Activated CD4-positive, alpha-beta T cell treated with anti-CD3 and anti-CD28 coated beads, Interleukin-2, amount 50 U/mL, for 4 hours (primary cell): ENCODE measurements at regions not wholly inside any gene's neighbourhood (a gene's known extent, or its start where the extent isn't known, plus 50 kb on each side); places are given as distances from the start of the nearest gene placed in this dataset.

Source experiments
- DNase-seq, 2 experiments: peaks; one replicate each; pipeline ENCODE4 v3.0.0-alpha.2; 2020

- DNase-seq: no peak
Observed at GRCh38 chr4:176843710-176844109, 51.0 kb upstream of the VEGFC start.

- DNase-seq: no peak
Observed at GRCh38 chr4:176844448-176844847, 51.7 kb upstream of the VEGFC start.

DNA sequence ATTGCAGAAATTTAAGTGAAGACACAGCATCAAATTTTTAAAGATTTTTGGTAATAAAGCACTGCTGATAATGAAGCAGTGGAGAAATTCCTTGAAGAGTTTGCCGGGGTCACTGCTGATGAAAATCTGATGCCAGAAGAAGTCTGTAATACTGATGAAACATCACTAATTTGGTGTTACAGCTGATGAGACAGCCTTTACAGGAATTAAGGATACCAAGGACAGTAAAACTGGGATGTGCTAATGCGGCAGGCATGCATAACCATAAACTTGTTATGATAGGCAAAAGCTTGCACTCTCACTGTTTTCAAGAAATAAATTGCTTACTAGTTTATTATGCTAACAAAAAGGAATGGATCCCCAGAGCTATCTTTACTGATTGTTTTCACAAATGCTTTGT is 52.9 kb upstream of the VEGFC start:
- no peak for DNase-seq

DNA sequence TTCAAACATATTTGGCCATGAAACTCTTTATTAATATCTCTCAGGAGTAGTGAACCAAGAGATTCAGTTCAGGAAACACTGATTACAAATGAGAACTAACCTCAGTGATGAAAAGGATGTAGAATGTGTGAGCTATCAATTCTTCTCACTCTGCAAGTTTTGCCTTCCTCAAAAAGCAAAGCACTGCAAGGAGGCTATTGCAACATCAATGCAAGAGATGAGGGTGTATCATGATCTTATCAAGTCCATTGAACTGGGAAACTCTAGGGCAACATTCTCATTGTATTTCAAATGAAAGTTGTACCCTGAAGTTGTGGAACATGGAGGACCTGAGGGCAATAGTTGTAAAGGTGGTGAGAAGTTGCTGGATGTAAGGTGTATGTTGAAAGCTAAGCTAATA is 56.4 kb upstream of the VEGFC start:
- no peak for DNase-seq

GRCh38 chr4:176850436-176850835 is 57.7 kb upstream of the VEGFC start:
- DNase-seq: no peak

DNA sequence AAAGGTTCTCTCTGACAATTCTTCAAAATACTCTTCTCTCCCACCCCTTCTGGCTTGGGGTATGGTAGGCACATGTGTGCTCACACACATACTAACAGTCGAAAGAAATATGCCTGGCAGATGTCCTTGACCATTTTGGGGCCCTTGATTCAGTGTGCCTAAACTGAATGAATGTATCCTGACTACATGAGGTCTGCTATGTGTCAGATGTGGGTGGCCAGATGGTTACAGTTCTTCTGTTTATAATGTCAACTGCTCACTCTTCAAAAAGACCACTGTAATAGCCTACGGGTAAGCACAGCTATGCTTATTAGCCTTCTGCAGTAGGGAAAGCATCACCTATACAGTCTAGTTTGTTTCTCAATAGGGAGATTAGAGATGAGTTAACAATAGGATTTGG is 63.7 kb upstream of the VEGFC start:
- no peak for DNase-seq

DNA sequence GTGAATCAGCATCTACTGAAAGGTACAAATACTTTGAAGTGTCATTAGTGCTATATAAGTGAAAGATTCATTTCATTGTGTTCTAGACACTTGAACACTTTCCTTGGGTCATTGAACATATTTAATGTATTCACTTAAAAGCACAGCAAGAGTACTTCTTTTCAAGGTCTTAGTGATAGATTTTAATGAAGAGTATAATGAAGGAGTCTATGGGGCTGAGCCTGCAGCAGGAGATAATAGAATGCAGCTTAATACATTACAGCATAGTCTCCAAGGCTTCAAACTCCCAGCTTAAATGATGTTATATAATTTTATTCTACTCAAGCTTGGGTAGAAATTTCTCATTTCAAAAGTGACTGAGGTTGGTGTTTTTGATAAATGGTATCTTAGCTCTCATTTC is 66.1 kb upstream of the VEGFC start:
- no peak for DNase-seq

DNA sequence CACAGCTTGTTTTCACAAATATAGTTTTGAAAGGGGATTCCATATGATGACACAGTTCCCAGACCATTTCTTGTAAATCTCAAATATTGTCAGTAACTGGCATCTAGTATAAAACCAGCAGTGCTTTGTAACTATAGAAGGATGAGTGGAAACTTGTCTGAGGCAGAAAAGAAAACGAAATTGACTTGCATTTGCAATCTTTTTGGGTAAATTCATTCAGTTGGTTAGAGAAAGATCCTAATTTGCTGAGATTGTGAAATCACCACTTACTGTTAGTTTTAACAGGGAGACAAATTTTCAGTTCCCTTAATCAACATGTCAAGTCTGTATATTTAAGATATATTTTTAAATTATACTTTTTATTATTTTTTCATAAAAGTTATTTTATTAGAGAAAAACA is 71.5 kb upstream of the VEGFC start:
- DNase-seq: no peak

DNA sequence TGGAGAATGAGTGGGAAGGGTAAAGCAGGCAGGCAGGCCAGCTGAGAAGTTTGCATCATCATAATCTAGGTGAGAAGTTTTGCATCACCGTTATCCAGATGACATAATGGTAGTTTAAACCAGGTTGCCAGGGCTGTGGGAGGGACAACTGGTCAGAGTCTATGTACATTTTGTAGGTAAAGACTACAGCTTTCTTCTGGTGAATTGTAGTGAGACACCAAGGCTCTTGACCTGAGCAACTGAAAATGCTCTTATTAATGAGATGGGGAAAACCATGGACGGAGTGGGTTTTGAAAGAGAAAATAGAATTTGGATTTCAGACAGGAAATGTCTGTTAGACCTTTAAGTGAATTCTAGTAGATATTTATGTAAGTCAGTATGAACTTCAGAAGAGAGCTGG is 76.0 kb upstream of the VEGFC start:
- no peak for DNase-seq

DNA sequence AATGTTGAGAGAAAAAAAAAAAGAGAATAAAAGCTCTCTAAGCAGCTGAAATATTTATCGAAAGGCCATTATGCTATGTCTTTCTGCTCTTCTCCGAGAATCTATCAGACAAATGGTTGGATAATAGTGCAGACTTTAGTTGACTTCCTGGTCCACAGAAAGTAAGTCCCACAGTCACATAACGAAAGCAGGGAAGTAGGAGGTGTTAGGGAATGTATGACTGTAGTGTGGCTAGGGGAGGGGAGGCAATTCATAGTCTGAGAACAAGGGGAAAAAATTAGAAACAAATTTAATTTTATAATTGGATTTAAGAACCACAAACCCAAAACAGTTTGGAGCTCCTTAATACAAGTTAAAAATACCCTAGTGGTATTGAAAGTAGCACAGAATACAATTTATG is 79.7 kb upstream of the VEGFC start:
- DNase-seq: no peak

- DNase-seq: no peak
Observed at GRCh38 chr4:176874721-176875445, 82.2 kb upstream of the VEGFC start.

DNA sequence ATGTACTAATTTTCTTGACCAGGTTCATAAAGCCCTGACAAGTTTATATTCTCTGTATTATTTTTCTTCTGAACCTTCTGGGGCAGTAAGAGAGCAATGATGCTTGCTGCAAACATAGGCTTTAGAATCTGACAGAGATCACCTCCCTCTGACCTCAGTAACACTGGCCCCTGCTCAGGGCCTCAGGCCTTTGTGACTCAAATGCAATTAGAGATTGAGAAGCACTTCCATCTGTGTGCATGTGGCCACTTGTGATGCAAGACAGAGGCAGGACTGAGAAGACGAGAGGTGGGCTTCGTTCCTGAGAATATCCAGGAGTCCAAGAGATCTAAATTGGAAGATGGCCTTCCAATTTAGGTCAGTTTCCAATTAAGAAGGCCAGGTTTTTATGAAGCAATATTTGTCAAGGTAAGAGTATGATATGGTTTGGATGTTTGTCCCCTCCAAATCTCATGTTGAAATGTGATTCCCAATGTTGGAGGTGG is 82.8 kb upstream of the VEGFC start:
- DNase-seq: no peak

DNA sequence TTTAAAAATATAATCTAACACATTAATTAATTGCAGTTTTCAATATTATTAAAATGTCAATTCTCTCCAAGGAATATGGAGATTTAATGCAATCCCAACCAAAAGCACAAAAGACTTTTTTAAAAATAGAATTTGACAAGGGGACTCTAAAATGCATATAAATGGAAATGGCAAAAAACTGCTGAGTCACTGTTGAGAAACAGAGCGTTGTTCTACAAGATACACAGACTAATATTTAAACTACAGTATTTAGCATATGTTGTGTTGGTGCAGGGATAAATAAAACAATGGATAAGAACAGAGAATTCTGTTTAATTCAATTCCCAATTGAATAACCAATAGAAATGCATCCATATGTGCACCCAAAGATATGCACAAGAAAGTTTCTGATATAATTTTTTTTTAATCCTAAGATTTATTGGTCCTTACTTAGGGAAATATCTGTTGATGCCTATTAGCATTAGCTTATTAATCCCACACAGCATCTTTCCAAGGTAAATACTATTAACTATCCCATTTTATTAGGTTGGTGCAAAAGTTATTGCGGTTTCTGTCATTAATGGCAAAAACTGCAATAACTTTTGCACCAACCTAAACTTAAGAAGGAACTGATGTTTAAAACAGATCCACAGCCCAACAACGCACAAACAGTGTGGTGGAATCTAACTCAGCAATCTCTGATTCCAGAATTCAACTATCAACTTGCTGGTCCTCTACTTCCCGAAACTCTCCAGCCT is 86.8 kb upstream of the VEGFC start:
- no peak for DNase-seq

GRCh38 chr4:176882206-176882605 is 89.5 kb upstream of the VEGFC start:
- no peak for DNase-seq

DNA sequence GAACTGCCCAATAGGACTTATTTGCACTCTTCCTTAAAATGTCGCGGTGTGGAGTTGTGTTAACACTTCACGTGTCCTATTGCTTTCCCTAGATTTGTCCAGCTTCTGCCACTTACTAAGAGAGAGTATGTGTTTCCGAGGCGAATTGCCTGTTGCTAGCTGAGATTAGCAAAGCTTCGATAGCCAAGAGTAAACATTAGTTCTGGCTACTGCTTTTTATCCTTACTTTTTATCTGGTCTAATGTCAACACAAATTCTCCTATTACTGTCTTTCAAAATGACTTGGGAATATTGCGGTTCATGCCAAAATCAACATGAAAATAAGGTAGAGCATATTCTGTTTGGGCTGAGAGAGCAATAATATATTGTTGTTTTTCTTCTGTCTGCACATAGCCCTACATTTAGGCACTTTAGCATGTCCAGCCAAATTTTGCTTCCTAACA is 90.4 kb upstream of the VEGFC start:
- no peak for DNase-seq

DNA sequence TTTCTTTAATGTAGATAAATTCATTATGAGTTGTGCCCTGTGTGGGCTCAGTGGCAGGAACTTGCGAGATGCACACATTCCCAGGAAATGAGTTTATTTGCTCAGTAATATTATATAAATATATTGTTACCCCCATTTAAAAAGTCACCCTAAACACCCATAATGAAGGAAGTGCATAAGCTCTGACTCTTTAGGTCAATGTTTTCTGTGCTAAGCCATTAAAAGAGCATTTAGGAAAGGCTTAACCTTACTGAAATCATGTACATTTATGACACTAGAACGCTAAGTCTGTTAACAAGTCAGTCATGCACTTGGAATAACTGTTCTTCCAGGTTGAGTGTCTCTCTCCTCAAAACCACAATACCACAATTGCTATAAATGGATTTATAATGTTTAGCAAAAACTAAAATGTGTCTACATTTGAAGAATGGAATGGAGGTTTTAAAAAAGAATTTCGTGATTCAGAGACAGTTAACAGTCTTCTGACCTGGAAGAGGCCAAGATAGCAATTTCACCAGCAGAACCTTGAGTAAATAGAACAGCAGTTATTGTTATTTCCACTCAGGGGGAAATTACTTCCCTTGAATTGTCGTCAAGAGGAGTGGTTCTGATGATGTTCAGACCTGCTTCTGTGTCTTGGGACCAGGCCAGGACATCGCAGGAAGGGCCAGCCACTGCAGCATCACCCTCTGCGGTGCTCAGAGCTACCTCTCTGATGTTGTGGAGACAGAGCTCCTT is 91.1 kb upstream of the VEGFC start:
- no peak for DNase-seq

- DNase-seq: no peak
Observed at GRCh38 chr4:176885224-176885623, 92.5 kb upstream of the VEGFC start.

GRCh38 chr4:176886135-176886534 is 93.4 kb upstream of the VEGFC start:
- DNase-seq: no peak

GRCh38 chr4:176889776-176890175 is 97.1 kb upstream of the VEGFC start:
- DNase-seq: no peak

DNA sequence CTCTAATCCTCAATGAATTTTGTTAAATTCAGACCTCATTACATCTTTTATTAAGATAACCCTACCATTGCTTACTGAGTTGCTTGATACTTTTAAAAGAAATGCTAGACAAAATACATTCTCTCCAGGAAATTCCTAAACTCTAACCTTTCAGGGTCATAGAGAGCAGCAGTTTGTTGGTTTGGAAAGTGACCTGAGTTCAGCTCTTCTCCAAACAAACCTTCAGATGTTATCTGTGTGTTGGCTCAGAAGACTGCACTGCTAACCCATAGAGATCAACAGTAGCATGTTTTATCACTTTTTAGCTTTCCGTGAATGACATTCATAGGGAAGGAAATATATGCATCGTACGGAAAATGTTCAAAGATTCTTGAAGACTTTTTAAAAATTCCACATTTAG is 101.8 kb upstream of the VEGFC start:
- DNase-seq: no peak

DNA sequence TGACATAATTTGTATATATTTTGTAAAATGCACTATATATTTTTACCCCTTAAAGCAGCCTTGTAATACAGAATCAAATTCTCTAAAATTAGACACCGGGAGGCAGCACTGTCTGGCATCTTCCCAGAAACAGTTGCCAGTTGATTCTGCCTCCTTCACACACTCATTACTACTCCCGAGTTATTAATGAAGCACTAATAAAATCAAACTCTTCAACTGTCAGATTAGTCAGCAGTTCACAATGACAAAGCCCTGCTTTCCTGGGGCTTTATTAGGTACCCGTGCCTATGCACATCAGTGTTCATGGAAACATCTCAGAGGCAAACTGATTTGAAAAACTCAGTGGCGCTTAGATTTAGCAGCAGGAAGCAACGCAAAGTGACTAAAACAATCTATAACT is 103.5 kb upstream of the VEGFC start:
- no peak for DNase-seq

- no peak for DNase-seq
Observed at GRCh38 chr4:176897226-176897625, 104.5 kb upstream of the VEGFC start.

GRCh38 chr4:176898791-176899190 is 106.1 kb upstream of the VEGFC start:
- no peak for DNase-seq
